Parathyroid adenoma (tissue), 2 donors: ENCODE measurements at regions not wholly inside any gene's neighbourhood (a gene's known extent, or its start where the extent isn't known, plus 50 kb on each side); places are given as distances from the start of the nearest gene placed in this dataset.
A peak's percentile ranks its signal among the peaks of the same experiment; 100 is the strongest.

Experiments used
- H2AFZ ChIP-seq: fragments of 300-600 bp; sonication (generic); one replicate; pipeline ENCODE4 v1.7.0; 2017; ENCODE audit warnings: antibody characterized with exemption, mild to moderate bottlenecking
- H3K27ac ChIP-seq: fragments of 300-600 bp; sonication (generic); one replicate; pipeline ENCODE4 v1.7.0; 2017
- H3K27me3 ChIP-seq: fragments of 300-600 bp; sonication (generic); one replicate; pipeline ENCODE4 v1.7.0; 2017; ENCODE audit warnings: low read length; ENCODE audit not compliant: control insufficient read depth, insufficient read depth
- H3K36me3 ChIP-seq: fragments of 300-600 bp; sonication (generic); one replicate; pipeline ENCODE4 v1.7.0; 2017; ENCODE audit warnings: low read length; ENCODE audit not compliant: control insufficient read depth, insufficient read depth
- H3K4me1 ChIP-seq: fragments of 300-600 bp; sonication (generic); one replicate; pipeline ENCODE4 v1.7.0; 2017; ENCODE audit warnings: control low read depth
- H3K4me2 ChIP-seq: fragments of 300-600 bp; sonication (generic); one replicate; pipeline ENCODE4 v1.7.0; 2017; ENCODE audit warnings: low read length
- H3K4me3 ChIP-seq: fragments of 300-600 bp; sonication (generic); one replicate; pipeline ENCODE4 v1.7.0; 2017; ENCODE audit warnings: low read depth, low read length
- H3K79me2 ChIP-seq: fragments of 300-600 bp; sonication (generic); one replicate; pipeline ENCODE4 v1.7.0; 2017; ENCODE audit warnings: control low read depth
- H3K9ac ChIP-seq: fragments of 300-600 bp; sonication (generic); one replicate; pipeline ENCODE4 v1.7.0; 2017; ENCODE audit warnings: mild to moderate bottlenecking
- H3K9me3 ChIP-seq: fragments of 300-600 bp; sonication (generic); one replicate; pipeline ENCODE4 v1.7.0; 2017; ENCODE audit warnings: low read length; ENCODE audit not compliant: control insufficient read depth
- TF ChIP-seq, protein P1 (sequence below): fragments of 300-600 bp; sonication (generic); IDR thresholded peaks from one replicate; pipeline ENCODE4 v1.7.0; 2017; ENCODE audit warnings: antibody characterized with exemption, mild to moderate bottlenecking
- donor health status: primary hyperparathyroidism.

DNA sequence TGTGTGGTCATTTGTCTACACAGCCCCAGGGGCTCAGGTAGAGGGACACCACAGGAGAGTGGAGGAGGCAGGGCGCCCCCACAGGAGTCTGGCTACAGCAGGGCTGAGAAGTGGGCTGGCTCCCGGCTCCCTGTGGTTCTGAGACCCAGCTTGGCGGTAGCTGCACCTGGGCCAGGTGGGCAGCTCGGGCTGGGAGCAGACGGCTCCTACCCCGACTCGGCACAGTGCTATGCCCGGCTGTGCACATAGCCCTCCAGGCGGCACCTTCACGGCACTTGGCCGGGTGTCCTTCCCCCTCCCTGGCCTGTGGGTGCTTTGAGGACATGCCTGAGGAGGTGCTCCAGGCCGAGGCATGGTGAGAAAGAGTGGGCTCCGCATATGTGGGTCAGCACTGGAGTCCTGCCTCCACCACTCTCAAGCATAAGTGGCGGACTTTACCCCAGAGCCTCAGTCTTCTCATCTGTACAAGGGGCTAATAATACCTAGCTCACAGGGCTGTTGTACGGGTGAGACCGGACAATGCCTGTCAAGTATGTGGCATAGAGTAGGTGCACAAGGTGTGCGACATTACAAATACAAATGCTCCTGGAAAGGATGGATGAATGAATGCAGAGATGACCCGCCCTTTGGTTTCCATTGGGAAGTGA lies 50.1 kb upstream of the JPH3 start:
- Histone ChIP-seq H3K27ac (no peak overlapping the region), H3K9ac (no peak overlapping the region), H3K4me2 (no peak overlapping the region), H2AFZ (no peak overlapping the region), H3K79me2 (no peaks in the 10 kb centered on the region), H3K9me3 (no peaks in the 10 kb centered on the region), H3K4me1 (no peaks in the 10 kb centered on the region), H3K27me3 (no peaks in the 10 kb centered on the region), H3K36me3 (no peaks in the 10 kb centered on the region), H3K4me3 (no peak overlapping the region)
- TF ChIP-seq, protein P1, sequence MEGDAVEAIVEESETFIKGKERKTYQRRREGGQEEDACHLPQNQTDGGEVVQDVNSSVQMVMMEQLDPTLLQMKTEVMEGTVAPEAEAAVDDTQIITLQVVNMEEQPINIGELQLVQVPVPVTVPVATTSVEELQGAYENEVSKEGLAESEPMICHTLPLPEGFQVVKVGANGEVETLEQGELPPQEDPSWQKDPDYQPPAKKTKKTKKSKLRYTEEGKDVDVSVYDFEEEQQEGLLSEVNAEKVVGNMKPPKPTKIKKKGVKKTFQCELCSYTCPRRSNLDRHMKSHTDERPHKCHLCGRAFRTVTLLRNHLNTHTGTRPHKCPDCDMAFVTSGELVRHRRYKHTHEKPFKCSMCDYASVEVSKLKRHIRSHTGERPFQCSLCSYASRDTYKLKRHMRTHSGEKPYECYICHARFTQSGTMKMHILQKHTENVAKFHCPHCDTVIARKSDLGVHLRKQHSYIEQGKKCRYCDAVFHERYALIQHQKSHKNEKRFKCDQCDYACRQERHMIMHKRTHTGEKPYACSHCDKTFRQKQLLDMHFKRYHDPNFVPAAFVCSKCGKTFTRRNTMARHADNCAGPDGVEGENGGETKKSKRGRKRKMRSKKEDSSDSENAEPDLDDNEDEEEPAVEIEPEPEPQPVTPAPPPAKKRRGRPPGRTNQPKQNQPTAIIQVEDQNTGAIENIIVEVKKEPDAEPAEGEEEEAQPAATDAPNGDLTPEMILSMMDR = no peak

DNA sequence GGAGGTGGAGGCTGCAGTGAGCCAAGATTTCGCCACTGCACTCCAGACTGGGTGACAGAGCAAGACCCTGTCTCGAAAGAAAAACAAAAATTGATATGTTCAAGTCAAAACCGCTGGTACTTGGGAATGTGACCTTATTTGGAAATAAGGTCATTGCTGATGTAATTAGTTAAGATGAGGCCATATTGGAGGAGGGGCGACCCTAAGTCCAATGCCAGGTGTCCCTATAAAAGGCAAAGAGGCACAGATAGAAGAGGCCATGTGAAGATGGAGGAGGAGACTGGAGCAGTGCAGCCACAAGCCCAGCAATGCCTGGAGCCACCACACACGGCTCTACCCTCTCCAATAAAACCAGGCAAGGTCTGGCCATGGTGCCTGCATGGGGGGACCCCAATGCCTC lies 50.8 kb upstream of the JPH3 start:
- Histone ChIP-seq H3K36me3 (no peaks in the 10 kb centered on the region), H3K27me3 (no peaks in the 10 kb centered on the region), H3K27ac (no peak overlapping the region), H3K4me2 (no peak overlapping the region), H3K79me2 (no peaks in the 10 kb centered on the region), H3K9me3 (no peaks in the 10 kb centered on the region), H3K4me3 (no peak overlapping the region), H3K9ac (no peak overlapping the region), H2AFZ (no peak overlapping the region), H3K4me1 (no peaks in the 10 kb centered on the region)
- TF ChIP-seq, protein P1 = no peak

DNA sequence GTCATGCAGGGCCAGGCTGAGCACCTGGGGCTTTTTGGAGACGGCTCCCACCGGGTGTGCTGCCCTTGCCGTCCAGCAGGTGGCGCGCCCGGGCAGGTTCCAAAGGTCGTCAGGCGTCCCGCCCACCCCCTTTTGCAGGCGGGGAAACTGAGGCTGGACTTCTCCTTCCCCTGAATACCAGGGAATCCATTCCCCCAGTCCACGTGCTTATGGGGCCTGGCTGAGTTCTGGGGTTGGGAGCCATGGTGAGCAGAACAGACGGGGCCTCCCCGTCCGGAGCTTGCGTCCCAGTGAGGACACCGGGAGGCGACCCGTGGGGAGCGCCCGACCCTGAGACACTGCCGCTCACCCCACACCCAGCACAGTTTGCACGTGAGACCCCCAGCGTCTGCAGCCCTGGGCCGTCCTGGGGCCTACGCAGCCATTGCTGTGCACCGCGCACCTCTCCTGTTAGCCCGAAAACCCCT lies 51.8 kb upstream of the JPH3 start:
- Histone ChIP-seq H3K4me2 (no peak overlapping the region), H3K4me1 (no peaks in the 10 kb centered on the region), H3K27me3 (no peaks in the 10 kb centered on the region), H3K4me3 (no peak overlapping the region), H3K36me3 (no peaks in the 10 kb centered on the region), H2AFZ (no peak overlapping the region), H3K27ac (no peak overlapping the region), H3K79me2 (no peaks in the 10 kb centered on the region), H3K9me3 (no peaks in the 10 kb centered on the region), H3K9ac (no peak overlapping the region)
- TF ChIP-seq, protein P1 = peak; percentile 87

DNA sequence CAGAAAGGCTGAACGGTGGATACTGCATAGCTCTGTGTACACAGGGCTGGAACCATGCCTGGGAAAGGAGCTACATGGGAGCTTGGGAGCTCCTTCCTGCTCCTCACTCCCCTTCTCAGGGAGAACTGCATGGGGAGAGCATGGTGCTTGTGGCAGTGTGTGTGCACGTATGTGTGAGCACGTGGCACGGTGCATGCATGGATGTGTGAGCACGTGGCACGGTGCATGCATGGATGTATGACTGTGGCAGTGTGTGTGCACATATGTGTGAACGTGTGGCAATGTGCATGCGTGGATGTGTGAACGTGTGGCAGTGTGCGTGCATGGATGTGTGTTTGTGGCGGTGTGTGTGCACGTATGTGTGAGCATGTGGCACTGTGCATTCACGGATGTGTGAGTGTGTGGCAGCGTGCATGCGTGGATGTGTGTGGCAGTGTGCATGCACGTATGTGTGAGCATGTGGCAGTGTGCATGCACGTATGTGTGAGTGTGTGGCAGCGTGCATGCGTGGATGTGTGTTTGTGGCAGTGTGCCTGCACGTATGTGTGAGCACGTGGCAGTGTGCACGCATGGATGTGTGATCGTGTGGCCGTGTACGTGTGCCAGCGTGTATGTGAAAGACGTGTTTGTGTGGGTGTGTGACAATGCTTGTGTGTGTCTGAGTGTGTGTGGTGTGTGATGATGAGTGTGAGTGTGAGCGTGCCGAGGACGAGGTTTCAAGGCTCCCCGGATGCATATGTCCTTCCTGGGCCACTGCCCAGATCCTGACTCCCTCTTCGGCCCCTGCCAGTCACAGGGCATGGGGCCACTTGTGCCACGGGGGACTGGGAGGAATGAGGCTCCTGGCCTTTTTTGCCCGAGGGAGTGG lies 52.4 kb upstream of the JPH3 start:
- no peak overlapping the region for H3K4me3 ChIP-seq
- no peaks in the 10 kb centered on the region for H3K36me3 ChIP-seq
- H3K27ac ChIP-seq = no peak overlapping the region
- H3K4me1 ChIP-seq = no peaks in the 10 kb centered on the region
- H3K27me3 ChIP-seq = no peaks in the 10 kb centered on the region
- H2AFZ ChIP-seq = no peak overlapping the region
- no peaks in the 10 kb centered on the region for H3K9me3 ChIP-seq
- H3K4me2 ChIP-seq = no peak overlapping the region
- H3K79me2 ChIP-seq = no peaks in the 10 kb centered on the region
- H3K9ac ChIP-seq = no peak overlapping the region
- TF ChIP-seq, protein P1 = no peak
